Spleen (tissue), 11 donors: ENCODE measurements at regions not wholly inside any gene's neighbourhood (a gene's known extent, or its start where the extent isn't known, plus 50 kb on each side); places are given as distances from the start of the nearest gene placed in this dataset.

Experiments used
- DNase-seq: peaks from one replicate; pipeline ENCODE4 v3.0.0-alpha.2; 2020
- H3K27ac ChIP-seq, 8 donors: fragments of 200-600 bp; sonication (generic) in 7 of 8; 1 replicate in 4 of 8; 2 replicates in 4 of 8; pipeline versions ENCODE4 v1.5.0 to v1.8.0; 2016 to 2021; ENCODE audit warnings: inconsistent platforms in 4 of 8, mild to moderate bottlenecking in 4 of 8, moderate library complexity in 1 of 8
- H3K27me3 ChIP-seq, 7 donors: fragments of 200-600 bp; sonication (generic) in 6 of 7; replicated peaks in 1 of 7; 1 replicate in 4 of 7; 2 replicates in 3 of 7; pipeline versions ENCODE4 v1.5.0 to v1.8.0; 2016 to 2021; ENCODE audit warnings: inconsistent platforms in 3 of 7, mild to moderate bottlenecking in 1 of 7
- H3K36me3 ChIP-seq, 6 donors: fragments of 200-600 bp; sonication (generic) in 5 of 6; 1 replicate in 4 of 6; 2 replicates in 2 of 6; pipeline versions ENCODE4 v1.5.0 to v1.8.0; 2016 to 2021; ENCODE audit warnings: inconsistent platforms in 2 of 6
- H3K4me1 ChIP-seq, 6 donors: fragments of 200-600 bp; sonication (generic) in 5 of 6; 1 replicate in 3 of 6; 2 replicates in 3 of 6; pipeline versions ENCODE4 v1.5.0 to v1.8.0; 2016 to 2021; ENCODE audit warnings: inconsistent platforms in 3 of 6
- H3K4me3 ChIP-seq, 8 donors: fragments of 200-600 bp; sonication (generic) in 7 of 8; 1 replicate in 4 of 8; 2 replicates in 4 of 8; pipeline versions ENCODE4 v1.5.0 to v1.8.0; 2016 to 2021; ENCODE audit warnings: inconsistent platforms in 4 of 8, mild to moderate bottlenecking in 4 of 8, moderate library complexity in 2 of 8
- H3K9me3 ChIP-seq, 8 donors: fragments of 200-600 bp; sonication (generic) in 7 of 8; 1 replicate in 4 of 8; 2 replicates in 4 of 8; pipeline versions ENCODE4 v1.5.0 to v1.8.0; 2016 to 2021; ENCODE audit warnings: inconsistent platforms in 4 of 8
- CTCF ChIP-seq, 11 experiments: fragments of 200-600 bp in 7 of 11; fragments of 450-650 bp in 4 of 11; sonication (generic) in 4 of 11; IDR thresholded peaks in 8 of 11; conservative IDR thresholded peaks in 3 of 11; 1 replicate in 7 of 11; 2 replicates in 4 of 11; pipeline versions ENCODE4 v1.4.0 to v1.8.0; 2016 to 2021; ENCODE audit warnings: antibody characterized with exemption in 11 of 11, inconsistent platforms in 4 of 11, mild to moderate bottlenecking in 1 of 11
- POLR2A ChIP-seq, 3 donors: fragments of 450-650 bp; IDR thresholded peaks; one replicate each; pipeline ENCODE4 v1.5.1; 2017; ENCODE audit warnings: antibody characterized with exemption in 3 of 3, mild to moderate bottlenecking in 1 of 3
- POLR2AphosphoS5 ChIP-seq, 3 donors: sonication (generic); formaldehyde crosslinking; IDR thresholded peaks; one replicate each; pipeline ENCODE4 v1.5.1; 2017; ENCODE audit warnings: antibody characterized with exemption in 3 of 3
- WGBS, 5 donors: extraction: QIAGEN DNeasy Blood & Tissue Kit in 3 of 5; methylation state at CpG; one replicate each; pipeline versions ENCODE4 v1.1.5 to v1.1.7; 2013 to 2018; 5-methylcytosine and 5-hydroxymethylcytosine counted together
- intact Hi-C: fragments of 100-400 bp; cut with DNase I; formaldehyde crosslinking; loops from one replicate; pipeline ENCODE4 v1.15.0; 2023; ENCODE audit warnings: low total_unique reads
- donor health status: healthy with polysubstance abuse.
- donor health status: DM: no; HTN: no; CAD: no; lungs with moderate emphysema.
- donor health status: DM: no; HTN: no; CAD: no.
- donor health status: Bipolar disorder and iron deficiency.
- donor health status: healthy.
- donor health status: DM: no; HTN: no; CAD: no.
- donor health status: DM: yes; HTN: yes; CAD: no.

GRCh38 chr10:63887600-63888370, 366.6 kb downstream of the REEP3 start:
- Histone ChIP-seq H3K4me3 (no peak overlapping the region), H3K9me3 (no peaks in the 10 kb centered on the region), H3K36me3 (no peaks in the 10 kb centered on the region), H3K27ac (no peak overlapping the region), H3K27me3 (peaks cover 0 to 7% (median 0%) of the 10 kb centered on the region in 7 donors), H3K4me1 (no peaks in the 10 kb centered on the region)
- intact Hi-C loops = no loop called here
- TF ChIP-seq POLR2A (IDR thresholded peaks at IDR 0.05) (no peak), POLR2AphosphoS5 (IDR thresholded peaks at IDR 0.05) (no peak), CTCF (IDR thresholded peaks at IDR 0.05 in 8 of 11, conservative IDR thresholded peaks at IDR 0.05 in 3 of 11) (no peak)
- 84 to 93% (median 87%) methylated on average over 5 of the region's 5 CpGs for WGBS, 5 donors
- DNase-seq = no peak

GRCh38 chr10:63889803-63890202, 368.6 kb downstream of the REEP3 start:
- TF ChIP-seq POLR2AphosphoS5 (IDR thresholded peaks at IDR 0.05) (no peak), CTCF (IDR thresholded peaks at IDR 0.05 in 8 of 11, conservative IDR thresholded peaks at IDR 0.05 in 3 of 11) (no peak), POLR2A (IDR thresholded peaks at IDR 0.05) (no peak)
- Histone ChIP-seq H3K4me1 (no peaks in the 10 kb centered on the region), H3K36me3 (no peaks in the 10 kb centered on the region), H3K9me3 (no peaks in the 10 kb centered on the region), H3K4me3 (no peak overlapping the region), H3K27ac (no peak overlapping the region), H3K27me3 (no peaks in the 10 kb centered on the region)
- WGBS, 5 donors = 50 to 70% (median 66%) methylated on average over 4 of the region's 4 CpGs
- DNase-seq = no peak
- intact Hi-C loops = no loop called here

GRCh38 chr10:63896992-63897391, 375.8 kb downstream of the REEP3 start:
- no peak overlapping the region for H3K4me3 ChIP-seq
- DNase-seq = no peak
- H3K4me1 ChIP-seq = peaks cover 0 to 7% (median 0%) of the 10 kb centered on the region in 6 donors
- H3K9me3 ChIP-seq = no peaks in the 10 kb centered on the region
- no peak overlapping the region for H3K27ac ChIP-seq
- H3K27me3 ChIP-seq = no peaks in the 10 kb centered on the region
- no peaks in the 10 kb centered on the region for H3K36me3 ChIP-seq
- TF ChIP-seq CTCF (IDR thresholded peaks at IDR 0.05 in 8 of 11, conservative IDR thresholded peaks at IDR 0.05 in 3 of 11) = no peak
- TF ChIP-seq POLR2AphosphoS5 (IDR thresholded peaks at IDR 0.05) = no peak
- TF ChIP-seq POLR2A (IDR thresholded peaks at IDR 0.05) = no peak
- intact Hi-C loops = no loop called here
- 84 to 94% (median 93%) methylated on average over 5 of the region's 5 CpGs for WGBS, 5 donors

GRCh38 chr10:63899673-63900300, 378.6 kb downstream of the REEP3 start:
- TF ChIP-seq CTCF (IDR thresholded peaks at IDR 0.05 in 8 of 11, conservative IDR thresholded peaks at IDR 0.05 in 3 of 11) = no peak
- TF ChIP-seq POLR2A (IDR thresholded peaks at IDR 0.05) = no peak
- no peak for TF ChIP-seq POLR2AphosphoS5 (IDR thresholded peaks at IDR 0.05)
- H3K27me3 ChIP-seq = no peaks in the 10 kb centered on the region
- no peak for DNase-seq
- H3K36me3 ChIP-seq = no peaks in the 10 kb centered on the region
- H3K4me3 ChIP-seq = no peak overlapping the region
- 89 to 96% (median 94%) methylated on average over 3 of the region's 3 CpGs for WGBS, 5 donors
- H3K27ac ChIP-seq = no peak overlapping the region
- no peaks in the 10 kb centered on the region for H3K9me3 ChIP-seq
- intact Hi-C loops = no loop called here
- H3K4me1 ChIP-seq = peaks cover 0 to 7% (median 0%) of the 10 kb centered on the region in 6 donors
